ENCODE measurements at regions not wholly inside any gene's neighbourhood (a gene's known extent, or its start where the extent isn't known, plus 50 kb on each side); places are given as distances from the start of the nearest gene placed in this dataset.
A peak's percentile ranks its signal among the peaks of the same experiment; 100 is the strongest.

DNA sequence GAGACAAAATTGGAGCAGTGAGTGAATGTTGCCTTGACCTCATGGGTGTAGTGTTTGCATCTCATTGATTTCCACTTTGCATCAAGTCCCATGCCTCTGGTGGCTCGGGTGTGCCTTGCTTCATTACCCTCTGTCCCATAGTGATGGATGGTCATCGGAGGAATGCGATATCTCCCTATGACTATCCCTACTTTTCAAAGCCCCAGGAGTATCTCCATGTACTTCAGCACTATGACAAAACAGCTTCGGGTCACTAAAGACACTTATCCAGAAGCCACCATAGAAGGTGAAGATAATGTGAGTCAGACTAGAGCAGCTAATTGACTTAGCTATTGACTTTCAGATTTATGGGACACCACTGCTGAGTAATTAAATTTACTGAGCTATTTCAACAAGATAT is 355.1 kb upstream of the CCDC196 start:
- no peak for DNase-seq

DNA sequence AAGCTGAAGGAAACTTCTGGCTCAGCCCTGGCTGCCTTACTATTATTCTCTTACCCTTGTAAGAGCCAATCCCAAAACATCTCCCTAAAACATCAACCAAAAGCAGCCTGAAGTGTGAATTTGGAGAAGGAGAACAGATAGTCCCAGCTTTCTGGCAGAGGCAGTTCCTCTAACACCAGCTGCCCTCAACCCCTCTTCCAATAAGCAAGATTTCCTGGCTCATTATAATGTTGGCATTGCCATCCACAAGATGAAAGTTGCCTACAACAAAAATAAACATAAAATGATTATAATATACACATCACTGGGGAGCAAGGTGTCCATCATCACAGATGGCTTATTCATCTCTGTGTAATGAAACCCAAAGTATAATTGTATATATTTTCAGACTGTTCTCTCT is 352.5 kb upstream of the CCDC196 start:
- DNase-seq = no peak

DNA sequence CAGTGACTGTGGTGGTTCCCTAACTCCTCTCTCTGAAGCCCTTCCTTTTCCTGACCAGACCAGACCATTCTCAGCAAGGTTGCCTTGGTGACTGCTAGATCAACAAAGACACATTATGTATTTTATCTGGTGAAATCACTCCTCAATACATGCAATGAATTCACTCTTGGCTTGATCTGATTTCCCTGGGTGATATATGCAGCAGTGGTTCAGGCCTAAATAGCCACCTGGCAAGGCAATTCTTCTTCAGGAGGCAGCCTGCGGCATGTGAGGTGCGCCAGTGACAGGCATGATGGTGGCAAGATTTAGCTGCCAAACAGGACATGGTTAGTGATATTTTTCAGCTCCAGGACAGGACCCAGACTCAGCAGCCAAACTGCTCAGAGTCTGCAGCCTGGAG is 350.3 kb upstream of the CCDC196 start:
- no peak for DNase-seq

DNA sequence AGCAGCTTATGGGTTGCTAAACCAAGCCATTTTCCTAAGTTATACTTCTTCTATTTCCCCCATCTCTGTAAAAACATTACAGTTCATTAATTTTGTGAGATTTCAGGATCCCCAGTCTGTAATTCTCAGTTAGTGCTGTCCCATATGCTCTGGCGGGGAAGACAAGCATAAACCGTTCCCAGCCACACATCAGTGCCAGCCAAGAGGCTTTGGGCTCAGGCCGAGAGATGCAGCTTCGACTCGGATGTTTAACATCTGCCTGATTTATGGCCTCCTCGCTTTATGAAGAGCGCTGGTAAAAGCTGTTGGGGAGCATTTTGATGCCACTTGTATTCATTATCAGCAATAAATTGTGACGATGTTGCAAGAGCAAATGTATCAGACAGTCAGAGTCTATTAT is 349.1 kb upstream of the CCDC196 start:
- DNase-seq = no peak

DNA sequence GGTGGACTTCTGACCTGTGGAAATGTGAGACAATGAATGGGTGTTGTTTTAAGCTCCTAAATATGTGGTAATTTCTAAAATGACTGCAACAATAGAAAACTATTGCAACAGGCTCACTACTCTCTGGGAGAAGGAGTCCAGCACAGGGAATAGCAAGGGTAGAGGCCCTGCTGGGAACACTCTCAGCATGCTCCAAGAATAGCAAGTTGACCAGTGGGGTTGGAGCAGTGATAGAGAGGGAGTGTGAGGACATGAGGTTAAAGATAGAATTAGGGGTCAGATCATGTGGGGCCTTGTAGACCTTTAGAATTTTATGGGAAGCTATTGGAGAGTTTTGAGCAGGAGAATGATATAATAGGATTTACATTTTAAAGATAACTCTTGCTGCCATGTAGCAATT is 346.7 kb upstream of the CCDC196 start:
- no peak for DNase-seq

DNA sequence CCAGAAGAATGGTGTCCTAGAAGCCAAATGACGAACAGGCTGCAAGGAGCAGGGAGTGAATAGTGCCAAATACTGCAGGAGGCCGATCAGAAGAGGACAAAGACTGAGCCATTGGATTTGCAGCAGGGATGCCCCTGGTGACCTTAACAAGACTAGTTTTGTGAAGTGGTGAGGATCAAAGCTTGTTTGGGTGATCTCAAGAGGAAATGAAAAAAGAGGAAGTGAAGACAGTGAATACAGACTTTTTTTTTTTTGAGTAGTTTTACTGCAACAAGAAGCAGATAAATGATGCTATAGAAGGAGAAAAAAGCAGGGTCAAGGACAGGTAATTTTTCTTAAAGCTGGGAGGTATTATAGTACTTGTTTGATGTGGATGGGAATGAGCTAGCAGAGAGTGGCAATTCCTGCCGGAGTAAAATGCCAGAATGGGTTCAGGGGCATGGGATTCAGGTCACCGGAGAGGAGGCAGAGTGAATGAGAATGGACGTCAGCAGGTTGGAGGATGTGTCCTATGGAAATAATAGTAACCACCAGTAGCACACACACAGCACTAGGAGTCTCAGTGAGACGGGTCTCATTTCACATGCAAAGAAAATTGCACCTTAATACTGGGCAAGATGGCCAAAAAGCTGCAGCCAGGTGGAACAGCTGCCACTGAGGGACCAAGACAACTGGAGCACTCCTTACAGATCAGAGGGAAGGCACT is 345.8 kb upstream of the CCDC196 start:
- DNase-seq = no peak

DNA sequence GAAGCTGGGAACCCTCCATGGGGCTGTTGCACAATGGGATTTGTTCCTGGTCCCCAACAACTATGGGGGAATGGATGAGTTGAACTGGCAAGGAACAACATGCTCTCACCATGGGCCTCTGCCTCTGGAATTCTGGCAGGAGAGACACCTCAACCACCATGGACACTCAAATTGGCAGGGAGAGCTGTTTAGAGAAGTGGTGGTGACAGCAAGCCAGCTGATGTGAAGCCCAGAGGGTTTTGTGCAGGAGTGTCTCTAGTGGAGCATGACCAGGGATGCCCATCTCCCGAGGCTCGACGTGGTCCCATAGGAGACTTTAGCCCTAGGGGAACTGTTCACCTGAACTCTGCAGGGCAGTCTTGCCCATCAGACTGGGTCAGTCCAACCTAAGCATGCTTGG is 345.2 kb upstream of the CCDC196 start:
- DNase-seq = no peak

DNA sequence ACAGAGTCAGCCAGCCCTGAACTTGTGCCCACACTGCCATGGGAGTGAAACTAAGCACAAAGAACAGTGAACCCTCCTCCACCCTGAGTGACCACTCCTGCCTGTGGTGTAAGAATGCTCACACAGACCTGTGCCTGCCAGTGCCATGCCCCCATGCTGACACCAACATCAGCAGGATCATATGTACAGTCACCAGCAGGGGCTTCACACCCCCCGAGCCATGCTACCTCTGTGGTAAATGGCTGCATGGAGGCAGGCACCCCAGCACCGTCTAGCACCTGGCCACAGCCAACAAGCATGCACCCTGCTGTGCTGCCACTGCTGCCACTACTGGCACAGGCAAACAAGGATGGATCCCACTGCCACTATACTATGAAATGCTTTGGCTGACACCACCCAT is 344.4 kb upstream of the CCDC196 start:
- no peak for DNase-seq

DNA sequence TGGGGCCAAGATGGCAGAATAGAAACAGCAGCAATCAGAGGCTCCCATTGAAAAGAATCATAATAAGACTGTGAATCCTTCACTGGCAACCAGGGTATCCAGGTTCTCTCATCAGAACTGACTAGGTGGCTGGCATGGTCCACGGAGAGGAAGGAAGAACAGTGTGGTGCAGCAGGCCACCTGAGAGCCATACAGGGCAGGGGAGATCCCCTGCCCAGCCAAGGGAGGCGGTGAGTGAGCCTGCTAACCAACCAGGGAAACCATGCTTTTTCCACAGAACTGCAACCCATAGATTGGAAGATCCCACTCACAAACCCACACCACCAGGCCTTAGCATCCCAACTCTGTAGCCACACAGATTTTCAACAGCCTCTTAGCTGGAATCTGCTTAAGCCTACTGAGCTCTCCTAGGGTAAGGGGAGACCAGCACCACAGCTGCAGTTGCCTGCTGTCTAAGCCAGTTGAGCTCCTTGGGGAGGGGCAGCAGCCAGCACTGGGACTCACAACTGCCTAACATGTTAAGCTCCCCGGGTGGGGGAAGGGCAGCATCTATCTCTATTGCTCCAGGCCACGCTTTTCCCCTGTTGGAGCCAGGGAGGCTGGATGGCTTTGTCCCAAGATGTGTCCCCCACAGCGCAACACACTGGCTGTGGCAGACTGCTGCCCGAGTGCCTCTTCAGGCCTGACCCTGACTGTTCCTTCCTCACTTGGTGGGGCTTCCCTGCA is 342.6 kb upstream of the CCDC196 start:
- DNase-seq = no peak

DNA sequence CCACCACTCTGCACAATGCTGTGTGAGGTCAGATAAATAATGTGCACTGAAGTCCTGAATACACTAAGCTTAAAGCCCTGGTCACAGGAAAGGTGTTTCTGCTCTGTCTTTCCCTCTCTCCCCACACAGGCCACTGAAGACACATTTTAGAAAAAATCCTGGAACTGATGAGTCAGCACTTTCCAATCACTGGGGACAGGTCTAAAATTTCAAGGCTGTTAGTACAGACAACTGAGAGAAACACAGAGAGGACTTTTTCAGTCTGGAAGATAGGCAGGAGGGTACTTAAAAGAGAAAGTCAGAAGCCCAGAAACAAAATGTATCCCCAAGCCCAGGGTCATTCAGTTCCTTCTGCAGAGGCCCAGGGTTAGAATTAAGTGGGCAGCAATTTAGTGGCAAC is 333.9 kb upstream of the CCDC196 start:
- DNase-seq = no peak

DNA sequence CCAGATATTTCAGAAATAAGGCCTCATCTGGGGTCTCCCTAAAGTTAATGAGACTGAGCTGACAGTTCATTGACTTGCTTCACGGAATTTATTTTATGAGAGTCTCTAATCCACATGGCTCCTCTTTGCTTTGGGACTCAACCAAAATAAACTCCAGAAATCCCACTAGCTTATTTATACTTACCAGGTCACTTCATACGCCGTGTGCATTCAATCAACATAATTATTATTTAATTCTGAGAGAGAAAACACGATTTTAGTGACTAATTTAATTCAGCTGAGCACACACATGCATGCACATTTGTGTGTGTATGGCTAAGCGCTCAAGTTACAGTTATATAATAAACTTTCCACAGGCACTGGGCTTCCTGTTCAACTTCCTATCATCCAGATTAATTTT is 333.4 kb upstream of the CCDC196 start:
- DNase-seq = no peak

DNA sequence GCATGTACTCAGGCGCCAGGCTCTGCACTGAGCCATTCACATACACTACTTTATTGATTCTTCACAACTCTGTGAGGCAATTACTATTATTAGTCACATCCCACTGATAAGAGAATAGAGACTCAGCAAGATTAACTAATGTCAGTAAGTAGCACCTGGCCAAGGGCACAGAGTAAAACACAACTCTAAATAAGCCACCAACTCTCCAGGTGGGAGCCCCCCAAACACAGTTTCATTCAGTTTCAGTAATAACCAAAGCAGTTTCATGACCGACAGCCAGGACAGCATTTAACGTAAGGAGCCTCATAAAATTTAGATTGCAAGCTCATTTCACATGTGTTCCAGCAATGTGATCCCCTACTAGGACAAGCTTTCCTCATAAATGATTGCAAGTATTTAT is 323.1 kb upstream of the CCDC196 start:
- no peak for DNase-seq

DNA sequence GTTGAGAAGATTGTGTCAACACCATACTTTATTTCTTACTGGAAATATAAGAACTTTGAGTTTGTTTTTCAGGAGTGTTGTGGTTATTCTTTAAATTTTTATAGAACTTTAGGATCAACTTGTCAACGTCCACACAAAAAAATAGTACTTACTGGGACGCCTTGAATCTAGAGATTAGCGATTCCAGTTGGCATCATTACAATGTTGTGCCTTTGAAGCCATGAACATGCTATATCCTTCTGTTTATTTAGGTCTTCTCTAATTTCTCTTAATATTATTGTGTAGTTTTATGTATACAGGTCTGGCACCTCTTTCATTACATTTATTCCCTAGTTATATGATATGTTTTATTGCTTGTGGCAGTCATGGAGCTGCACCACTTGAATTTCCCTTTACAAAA is 320.8 kb upstream of the CCDC196 start:
- DNase-seq = no peak

DNA sequence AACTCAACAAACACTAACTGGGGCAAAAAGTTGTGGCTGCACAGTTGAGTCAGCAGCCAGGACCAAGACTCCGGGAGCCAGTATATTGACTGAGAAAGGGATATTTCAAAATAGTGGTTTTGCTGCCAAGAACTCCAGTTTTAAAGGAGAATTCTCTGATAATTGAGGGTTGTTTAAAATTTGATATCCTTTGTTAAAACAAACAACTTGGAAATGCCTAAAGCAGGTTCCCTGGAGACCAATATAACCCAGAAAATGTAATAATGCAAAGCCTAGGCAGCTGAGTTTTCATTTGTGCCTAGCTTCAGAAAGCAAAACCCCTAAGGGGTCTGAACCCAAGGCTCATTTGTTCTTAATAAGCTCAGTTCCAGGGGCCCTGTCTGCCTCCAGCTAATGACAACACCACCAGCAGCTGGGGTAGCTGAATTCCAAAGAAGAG is 311.7 kb upstream of the CCDC196 start:
- DNase-seq = peak; percentile 64

DNA sequence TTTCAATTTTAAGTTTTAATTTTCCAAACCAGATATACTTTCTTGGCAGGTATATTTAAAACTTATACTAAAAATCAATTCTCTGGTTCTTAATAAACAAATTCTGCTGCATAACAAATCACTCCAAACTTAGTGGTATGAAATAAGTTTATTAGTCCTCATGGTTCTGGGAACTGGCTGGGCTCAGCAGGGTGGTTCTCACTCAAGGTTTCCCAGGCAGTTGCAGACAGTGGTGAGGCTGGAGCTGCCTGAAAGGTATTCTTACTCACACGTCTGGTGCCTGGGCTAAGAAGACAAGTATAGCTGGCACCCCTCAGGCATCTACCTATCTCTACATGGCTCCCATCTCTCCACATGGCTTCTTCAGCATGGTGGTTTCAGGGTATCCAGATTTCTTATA is 308.2 kb upstream of the CCDC196 start:
- DNase-seq = no peak

DNA sequence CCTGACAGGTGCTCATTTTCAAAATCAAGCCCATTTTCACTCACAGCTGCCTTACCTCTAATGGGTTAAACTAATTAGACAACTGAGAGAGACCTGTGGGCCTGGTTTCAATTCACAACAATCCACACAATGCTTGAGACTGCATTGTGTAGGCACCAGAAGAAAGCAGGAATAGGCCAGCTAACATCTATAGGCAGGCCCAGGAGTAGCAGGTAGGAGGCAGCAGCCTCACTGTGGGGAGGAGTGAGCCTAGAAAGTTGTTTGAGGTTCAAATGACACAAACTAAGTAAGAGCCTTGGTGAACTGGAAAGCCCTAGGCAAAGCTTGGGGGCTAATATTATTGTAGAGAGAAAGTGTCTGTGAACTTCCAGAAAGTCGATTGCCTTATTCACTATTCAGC is 289.5 kb upstream of the CCDC196 start:
- DNase-seq = no peak

DNA sequence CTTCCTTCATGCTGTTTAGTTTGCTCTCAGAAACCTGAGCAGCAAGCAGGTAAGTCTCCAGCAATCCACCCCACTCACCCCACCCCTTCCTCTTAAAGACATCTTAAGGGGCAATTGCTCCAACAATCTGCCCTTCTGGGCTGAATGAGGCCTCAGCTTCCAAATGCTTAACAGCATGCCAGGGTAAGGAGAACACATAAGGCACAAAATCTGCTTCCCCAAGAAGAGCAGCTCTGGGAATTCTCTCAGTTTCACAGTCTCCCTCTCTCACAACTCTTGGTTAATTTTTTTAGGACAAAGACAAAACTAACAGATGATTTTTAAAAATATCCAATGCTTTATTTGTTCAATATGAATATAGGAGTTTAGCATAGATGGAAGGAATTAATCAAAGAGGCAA is 288.9 kb upstream of the CCDC196 start:
- no peak for DNase-seq

DNA sequence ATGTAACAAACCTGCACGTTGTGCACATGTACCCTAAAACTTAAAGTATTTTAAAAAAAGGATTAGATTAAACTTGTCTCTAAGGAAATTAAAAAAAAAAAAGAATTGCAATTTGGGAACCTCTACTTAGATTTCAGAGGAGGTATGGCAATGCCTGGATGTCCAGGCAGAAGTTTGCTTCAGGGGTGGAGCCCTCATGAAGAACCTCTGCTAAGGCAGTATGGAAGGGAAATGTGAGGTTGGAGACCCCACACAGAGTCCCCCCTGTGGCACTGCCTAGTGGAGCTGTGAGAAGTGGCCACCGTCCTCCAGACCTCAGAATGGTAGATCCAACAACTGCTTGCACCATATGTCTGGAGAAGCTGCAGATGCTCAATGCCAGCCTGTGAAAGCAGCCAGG is 279.6 kb upstream of the CCDC196 start:
- no peak for DNase-seq

DNA sequence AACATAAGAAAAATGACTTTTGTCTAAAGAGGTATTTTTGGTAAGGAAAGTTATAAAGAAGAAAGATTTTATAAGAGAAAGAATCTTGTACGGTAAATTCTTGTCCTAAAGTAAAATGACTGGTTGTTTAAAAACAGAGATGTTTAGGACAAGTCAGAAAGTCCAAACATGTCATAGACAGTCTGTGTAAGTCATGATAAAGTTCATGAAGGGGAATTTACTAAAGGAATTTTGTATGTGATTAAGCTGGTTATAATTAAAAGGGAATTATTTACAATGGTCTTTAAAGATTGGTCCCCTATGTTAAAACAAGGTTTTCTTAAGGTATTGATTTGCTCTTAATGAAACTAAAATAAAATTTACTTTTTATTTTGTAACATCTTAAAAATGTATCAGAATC is 269.4 kb upstream of the CCDC196 start:
- DNase-seq = no peak

DNA sequence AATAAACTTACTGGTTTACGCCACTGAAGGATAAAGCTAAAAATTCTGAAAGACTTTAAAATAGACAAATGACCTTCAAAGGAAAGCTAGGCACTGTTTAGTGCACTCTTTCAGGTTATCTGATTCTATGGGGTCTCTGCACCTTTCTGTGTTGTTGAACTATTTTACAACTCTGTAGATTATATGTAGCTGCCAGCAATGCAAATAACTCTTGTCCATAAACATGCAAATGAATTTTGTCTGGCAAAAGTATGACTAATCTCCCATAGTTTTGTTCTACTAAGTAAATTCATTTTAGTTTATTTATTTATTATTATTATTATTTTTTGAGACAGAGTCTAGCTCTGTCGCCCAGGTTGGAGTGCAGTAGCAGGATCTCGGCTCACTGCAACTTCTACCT is 266.3 kb upstream of the CCDC196 start:
- DNase-seq = no peak

DNA sequence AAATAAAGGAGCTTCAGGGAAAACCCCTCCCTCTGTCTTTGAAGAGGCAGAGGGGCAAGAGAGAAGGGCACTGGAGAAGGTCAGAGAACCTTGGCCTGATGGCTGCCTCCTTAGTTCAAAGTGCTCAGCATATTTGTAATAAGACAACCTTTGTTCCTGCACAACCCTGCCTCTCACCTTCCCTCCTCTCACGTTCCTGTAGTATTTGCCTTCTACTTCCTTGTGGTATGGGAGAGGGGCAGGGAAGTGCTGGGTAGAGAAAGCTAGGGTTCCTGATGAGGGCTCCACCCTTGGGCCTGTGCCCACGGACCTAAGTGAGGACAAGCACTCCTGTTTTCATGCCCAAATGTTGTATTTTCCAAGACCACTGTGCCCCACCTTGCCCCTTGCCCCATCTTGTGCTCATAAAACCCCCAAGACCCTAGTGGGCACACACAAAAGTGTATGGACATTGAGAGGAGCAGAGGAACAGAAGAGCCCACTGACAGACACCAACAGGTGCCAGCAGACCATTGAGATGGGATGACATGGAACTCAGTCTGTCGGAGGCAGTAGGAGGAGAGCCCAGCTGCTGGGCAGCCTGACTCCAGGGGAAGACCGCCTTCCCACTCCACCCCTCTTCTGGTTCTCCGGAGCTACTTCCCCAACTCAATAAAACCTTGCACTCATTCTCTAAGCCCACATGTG is 261.5 kb upstream of the CCDC196 start:
- no peak for DNase-seq

DNA sequence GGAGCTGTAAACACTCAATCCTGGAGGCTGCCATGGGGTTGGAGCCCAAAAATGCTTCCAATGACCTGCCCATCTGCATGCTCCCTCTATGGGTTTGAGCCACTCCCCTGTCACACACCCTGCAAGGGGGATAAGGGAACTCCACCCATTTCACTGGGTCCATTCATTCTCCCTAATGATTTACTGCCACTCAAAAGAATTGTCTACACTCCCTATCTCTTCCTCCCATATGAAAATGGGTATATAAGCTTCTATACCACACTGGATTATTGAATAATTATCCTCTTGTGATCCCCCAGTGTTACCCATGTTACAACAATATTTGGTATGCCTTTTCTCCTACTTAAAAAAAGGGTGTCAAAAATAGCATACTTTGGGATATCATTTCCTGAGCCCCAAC is 260.8 kb upstream of the CCDC196 start:
- DNase-seq = no peak

DNA sequence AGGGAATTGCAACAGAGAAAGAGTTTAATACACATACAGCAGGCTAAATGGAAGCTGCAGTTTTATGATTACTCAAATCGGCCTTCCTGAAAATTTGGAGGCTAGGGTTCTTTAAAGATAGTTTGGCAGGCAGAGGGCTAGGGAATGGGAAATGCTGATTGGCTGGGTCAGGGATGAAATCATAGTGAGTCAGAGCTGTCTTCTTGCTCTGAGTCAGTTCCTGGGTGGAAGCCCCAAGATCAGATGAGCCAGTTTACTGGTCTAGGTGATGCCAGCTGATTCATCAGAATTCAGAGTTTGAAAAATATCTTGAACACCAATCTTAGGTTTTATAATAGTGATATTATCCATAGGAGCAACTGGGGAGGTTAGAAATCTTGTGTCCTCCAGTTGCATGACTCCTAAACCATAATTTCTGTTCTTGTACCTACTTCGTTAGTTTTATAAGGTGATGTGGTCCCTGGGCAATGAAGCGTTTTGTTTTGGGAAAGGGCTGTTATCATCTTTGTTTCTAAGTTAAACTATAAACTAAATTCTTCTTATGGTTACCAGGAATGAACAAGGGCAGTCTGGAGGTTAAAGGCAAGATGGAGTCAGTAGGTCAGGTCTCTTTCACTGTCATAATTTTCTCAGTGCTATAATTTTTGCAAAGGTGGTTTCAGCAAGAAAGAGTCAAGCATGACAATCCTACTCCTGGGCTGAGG is 257.8 kb upstream of the CCDC196 start:
- DNase-seq = no peak

DNA sequence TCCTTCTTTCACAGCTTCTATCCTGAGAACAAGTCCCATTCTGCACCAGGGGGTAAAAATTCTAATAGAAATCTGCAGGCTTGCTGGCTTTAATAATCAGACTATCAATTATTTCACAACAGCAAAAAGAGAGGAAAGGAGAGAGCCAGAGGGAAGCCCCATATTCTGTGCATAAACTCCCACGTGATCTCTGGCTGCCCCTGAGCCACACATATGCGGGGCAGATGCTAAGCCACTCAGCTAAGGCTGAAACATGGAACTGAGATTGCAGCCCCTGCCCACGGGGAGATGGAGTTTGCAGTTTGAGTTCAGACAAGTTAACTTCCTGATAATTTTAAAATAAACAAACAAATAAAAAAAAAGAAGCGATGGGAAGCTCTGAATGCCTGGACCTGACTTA is 254.4 kb upstream of the CCDC196 start:
- DNase-seq = no peak

Measured in NCI-H69 (cell line).